GM21381 (cell line): ENCODE measurements at regions not wholly inside any gene's neighbourhood (a gene's known extent, or its start where the extent isn't known, plus 50 kb on each side); places are given as distances from the start of the nearest gene placed in this dataset.

ENCODE experiments used
- ATAC-seq: cut with Tn5 transposase; IDR thresholded peaks from one replicate; pipeline ENCODE4 v1.9.1; 2021; ENCODE audit warnings: mild to moderate bottlenecking, moderate library complexity; ENCODE audit not compliant: unreplicated experiment

DNA sequence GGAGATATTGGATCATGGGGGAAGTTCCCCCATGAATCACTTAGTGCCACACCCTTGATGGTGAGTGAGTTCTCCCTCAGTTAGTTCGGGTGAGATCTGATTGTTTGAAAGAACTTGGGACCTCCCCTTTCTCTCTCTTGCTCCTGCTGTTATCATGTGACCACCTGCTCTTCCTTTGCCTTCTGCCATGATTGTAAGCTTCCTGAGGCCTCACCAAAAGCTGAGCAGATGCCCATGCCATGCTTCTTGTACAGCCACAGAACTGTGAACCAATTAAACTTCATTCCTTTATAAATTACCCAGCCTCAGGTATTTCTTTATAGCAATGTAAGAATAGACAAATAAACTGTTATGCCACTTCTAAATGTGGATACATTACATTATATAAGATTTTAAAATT is 686.7 kb upstream of the MARCKS start:
- ATAC-seq, result no peak

DNA sequence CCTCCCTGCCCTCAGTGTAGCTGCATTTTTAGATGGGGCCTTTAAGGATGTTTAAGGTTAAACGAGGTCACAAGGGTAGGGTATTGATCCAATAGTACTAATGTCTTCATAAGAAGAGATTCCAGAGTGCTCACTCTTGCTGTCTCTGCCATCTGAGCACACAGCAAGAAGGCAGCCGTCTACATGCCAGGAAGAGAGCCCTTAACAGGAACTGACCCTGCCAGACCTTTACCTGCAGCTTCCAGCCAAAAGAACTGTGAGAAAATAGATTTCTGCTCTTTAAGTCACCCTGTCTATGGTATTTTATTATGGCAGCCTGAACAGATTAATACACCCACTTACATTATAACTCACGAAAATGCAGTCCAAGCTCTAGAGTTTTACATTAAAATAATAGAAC is 685.3 kb upstream of the MARCKS start:
- ATAC-seq, result no peak

DNA sequence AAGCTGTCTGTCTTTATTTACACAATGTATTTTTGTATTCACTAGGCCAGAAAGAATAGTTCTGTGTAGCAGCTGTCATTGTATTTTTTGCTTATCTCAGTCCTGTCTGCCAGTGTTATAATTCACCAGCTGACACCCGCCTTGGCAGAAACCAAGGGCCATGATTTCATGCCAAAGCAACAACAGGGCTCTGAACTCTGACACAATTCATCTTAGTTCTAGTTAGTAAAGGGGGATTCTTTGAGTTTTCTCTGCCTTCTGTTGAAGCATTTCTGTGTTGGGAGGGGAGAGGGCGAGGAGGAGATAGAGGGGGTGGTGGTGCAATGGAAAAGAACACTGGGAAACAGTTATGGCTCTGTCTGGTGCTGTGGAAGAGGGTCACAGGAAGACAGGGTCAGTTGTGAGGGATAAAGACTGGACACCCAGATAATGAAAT is 684.6 kb upstream of the MARCKS start:
- ATAC-seq, result no peak

- ATAC-seq, result no peak
Observed at GRCh38 chr6:113178349-113178748, 678.8 kb upstream of the MARCKS start.

DNA sequence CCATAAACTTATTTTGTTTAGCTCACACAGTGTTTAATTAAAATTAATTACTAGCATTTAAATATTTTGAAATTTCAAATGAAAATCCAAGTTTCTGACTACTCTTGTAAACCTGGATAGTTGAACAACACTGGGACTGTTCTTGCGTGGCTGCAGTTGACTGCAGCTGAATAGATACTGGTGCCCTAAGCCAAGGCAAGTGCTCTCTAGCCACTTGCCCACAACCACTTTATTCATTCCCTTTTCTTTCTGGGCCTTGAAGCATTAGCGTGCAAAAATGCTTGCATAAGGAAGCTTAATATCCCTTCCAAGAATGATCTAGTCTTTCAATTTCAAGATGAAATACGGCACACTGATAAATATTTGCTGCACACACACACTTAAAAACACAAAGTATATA is 676.0 kb upstream of the MARCKS start:
- ATAC-seq, result no peak

DNA sequence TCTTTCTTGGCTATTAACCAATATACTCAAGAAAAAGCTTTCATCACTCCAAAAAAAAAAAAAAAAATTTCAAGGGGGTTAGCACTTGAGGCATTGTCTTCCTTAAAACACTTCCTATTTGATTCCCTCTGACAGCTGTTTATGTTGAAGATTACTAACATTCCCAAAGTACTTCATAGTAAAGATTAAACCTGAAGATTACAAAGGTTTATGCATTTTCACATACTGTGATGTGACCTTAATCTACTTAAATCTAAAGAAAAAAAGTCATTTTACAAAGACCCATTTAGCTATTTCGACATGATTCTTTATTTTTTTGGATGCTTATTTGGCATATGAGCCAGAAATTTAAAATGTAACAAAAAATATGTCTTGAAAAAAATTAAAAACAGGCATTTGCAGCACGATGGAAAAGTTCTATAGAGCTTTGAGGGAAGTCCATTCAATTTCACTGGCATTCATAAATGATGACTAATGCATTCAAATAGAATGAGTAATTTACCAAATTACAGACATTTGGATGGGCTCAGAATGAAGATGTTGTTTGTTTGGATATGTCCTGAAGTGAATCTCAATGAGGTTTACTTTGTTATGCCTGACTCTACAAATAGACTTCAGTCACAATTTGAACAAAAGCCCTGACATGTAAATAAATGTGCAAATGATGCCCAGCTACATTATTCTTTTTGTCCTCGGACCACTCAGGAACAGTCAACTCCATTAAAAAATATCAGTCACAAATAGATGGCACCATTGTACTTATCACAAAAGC is 674.6 kb upstream of the MARCKS start:
- no peak for ATAC-seq

DNA sequence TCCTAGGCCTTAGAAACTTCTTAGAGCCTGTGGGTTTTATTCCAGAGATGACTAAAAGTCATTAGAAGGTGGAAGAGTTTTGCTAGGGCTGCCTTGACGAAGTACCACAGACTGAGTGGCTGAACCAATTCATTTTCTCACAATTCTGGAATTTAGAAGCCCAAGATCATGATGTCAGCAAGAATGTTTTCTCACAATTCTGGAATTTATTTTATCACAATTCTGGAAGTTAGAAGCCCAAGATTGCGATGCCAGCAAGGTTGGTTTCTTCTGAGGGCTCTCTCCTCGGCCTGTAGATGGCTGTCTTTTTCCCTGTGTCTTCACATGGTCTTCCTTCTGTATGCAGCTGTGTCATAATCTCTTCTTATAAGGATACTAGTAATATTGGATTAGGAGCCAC is 672.9 kb upstream of the MARCKS start:
- no peak for ATAC-seq

GRCh38 chr6:113184736-113185135 is 672.4 kb upstream of the MARCKS start:
- no peak for ATAC-seq

DNA sequence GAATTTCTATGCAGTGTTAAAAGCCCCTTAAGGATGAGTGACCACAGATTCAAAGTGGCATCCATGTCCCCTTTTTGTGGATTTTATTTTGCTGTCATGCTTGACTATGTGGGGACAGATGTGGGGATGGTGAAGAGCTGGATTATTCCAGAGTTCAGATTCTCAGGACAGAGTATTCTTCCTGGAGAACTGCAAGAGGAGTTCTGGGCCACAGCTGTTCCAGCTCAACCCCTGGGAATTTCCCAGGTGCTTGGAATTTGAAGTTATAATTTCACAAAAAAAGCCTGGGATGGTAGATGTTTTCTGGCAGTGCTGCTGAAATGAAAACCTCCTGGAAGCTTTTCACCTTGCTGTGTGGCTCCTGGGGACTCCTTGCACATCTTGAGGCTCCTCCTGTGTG is 671.8 kb upstream of the MARCKS start:
- no peak for ATAC-seq

DNA sequence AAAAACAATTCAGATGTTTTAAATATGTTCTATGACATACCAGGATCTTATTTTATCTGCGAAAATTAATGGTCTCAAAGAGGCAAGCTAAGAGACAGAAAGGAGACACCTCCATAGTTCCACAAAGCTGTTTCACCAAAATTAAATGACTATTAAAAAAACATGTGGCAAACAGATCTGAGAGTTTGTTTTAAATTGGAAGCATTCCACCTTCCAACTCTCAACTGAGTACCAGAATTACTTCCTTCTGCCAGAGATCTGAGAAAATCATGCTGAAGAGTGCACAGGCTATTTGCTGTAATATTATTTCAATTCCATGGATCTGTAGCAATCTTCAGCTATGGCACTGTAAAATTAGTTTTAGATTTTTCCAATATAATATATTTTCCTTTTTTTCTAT is 669.5 kb upstream of the MARCKS start:
- ATAC-seq, result no peak

- no peak for ATAC-seq
Observed at GRCh38 chr6:113188962-113189361, 668.2 kb upstream of the MARCKS start.

DNA sequence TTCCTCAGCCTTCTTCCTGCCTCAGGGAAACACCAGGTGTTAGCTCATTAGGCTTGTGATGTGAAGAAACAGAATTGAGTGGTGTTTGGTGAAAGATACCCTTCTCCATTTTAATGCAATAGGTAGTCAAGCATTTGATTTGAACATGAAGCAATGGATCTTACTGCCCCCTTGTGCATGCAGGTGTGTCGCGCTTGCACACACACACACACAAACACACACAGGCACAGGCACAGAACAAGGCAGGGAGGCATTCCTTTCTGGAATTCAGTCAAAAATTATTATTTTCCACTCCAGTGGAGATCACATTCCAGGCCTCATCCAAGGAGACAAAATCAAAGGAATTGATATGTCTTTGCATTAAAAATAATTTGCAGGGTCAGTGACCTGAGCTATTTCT is 667.0 kb upstream of the MARCKS start:
- no peak for ATAC-seq

- ATAC-seq, result no peak
Observed at GRCh38 chr6:113194090-113194489, 663.1 kb upstream of the MARCKS start.

DNA sequence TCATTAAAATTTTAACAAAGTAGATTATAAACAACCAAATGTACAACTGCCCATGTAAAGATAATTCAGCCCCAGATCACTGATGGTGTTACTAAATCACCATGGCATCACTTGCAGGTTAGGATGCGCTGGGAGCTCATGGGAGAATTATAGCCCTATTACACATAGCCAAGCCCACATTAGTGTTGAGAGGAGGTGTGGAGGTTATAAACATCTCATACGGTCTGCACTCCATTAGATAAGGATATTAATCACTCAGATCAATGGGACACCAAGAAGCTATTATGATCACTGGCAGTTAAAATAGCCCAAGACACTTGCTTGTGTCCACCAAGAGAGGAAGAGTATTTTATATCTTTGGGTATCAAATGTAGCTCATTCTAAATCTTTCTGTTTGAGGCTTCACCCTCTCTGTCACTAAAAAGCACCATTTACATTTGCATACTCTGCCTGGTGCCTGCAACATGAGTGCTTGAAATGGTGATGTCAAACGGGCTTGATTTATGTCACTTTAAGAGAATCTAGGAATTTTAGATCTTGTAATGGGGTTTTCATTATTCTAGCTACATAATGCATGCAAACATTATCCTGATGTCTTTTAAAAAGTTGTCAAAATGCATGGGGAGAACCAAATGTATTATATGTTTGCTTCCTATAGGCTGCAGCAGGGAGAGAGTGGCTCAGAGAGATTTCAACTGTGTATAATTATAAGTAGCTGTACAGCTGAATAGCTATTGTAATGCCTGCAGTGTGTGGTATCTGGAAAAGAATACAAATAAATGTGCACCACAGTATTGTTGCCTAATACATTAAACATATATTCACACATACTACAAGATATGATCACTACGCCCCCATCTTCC is 654.1 kb upstream of the MARCKS start:
- ATAC-seq, result no peak

DNA sequence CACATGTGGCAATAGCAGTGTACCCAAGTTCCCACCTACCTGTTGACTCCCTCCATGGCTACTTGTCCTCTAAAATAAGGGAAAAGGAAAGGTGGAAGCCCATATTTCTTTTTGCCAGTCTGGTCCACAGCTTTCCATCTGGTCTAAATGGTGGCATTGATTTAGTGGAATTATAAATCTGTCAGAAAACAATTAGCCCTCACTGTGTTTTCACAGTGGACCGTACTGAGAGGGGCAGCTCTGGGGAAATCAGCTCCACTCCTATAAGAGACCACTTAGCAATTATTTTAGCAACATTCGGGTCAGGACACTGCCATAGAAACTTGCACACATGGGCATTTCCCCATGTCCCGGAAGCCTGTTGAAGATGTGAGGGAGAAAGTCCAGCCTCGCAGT is 653.4 kb upstream of the MARCKS start:
- no peak for ATAC-seq

DNA sequence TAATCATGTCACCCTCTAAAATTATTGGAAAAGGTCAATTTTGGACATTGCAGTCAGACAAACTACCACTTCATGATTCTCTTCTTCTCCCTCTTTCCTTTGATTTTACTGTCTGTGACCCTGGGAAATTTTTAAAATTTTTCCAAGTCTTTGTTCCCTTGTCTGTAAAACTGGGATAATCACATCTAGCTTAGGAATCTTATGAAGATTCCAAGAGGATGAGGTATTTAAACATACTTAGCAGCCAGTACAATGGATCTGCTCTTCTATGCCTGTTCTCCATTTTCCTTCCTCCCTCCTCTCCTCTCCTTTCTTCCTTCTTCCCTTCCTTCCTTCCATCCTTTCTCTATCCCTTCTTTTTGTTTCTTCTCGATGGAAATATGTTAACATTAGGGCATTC is 651.6 kb upstream of the MARCKS start:
- no peak for ATAC-seq

GRCh38 chr6:113208726-113209125 is 648.4 kb upstream of the MARCKS start:
- ATAC-seq, result no peak

DNA sequence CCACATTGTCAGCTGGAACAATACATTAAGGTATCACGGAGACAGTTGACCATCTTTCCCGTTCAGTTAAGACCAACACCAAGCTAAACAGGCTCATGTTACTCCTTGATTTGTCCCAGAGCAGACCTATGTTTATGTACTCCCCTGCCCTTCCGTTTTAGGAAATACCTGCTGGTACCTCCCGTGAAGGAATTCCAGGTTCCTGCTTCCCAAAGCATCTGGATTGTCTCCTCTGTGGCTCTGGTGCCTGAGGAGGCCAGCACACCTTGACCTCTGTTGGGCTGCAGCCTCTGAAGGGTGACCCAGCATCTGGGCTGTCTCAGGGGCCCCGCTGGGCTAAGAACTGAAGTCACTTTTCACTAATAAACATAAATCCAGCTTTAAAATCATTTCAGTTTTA is 647.8 kb upstream of the MARCKS start:
- ATAC-seq, result no peak

DNA sequence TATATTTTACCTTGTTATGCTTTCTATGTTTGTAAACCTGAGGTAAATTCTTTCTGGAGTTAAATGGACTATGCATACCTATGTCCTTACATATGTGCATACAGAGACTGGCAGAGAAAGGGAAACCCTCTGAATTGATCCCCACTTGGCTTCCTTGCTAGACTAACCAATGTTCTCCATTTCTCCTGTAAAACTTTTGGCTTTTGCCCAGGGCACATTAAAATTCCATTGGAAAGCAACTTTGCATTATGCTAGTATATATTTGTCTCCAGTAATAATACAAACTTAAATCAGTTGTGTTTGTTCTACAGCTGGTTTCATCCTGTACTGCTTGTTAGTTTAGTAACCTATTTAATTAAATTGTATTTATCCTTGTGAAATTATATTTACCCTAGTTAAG is 646.0 kb upstream of the MARCKS start:
- no peak for ATAC-seq

DNA sequence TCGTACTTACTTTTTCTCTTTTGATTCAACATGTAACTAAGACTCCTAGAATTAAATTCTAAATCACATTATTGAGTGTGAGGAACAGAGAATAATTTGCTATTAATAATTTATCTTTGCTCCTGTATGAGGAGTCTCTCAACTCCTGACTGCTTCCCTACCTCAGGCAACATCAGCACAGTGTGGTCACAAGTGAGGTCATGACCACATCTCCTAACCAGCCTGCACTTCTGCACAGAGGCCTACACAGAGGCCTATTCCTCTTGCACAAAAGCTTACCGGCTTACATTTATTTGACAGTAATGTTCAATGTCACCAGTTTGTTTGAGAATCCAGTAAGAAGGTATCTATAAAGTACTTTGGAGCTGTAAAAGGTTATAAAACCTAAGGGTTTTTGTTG is 637.4 kb upstream of the MARCKS start:
- ATAC-seq, result no peak

GRCh38 chr6:113220832-113221231 is 636.3 kb upstream of the MARCKS start:
- no peak for ATAC-seq

DNA sequence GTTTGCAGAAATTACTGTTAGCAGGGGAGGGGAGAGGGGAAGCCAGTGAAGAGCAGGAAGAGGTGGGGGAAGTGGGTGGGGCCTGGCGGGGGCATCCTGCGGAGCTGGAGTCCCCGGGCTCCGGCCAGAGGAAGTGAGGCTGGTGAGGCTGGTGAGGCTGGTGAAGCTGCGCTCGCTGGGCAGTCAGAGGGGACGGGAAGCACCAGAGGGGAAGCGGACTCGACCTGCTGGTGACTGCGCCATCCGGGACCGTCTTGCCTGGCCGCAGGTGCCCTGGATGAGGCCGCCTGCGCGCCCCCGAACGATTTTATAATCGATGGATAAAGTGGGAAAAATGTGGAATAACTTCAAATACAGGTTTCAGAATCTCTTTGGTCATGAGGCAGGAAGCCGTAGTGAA is 635.3 kb upstream of the MARCKS start:
- ATAC-seq, result no peak
